Umbilical cord (tissue), 1 donor: ENCODE measurements at regions not wholly inside any gene's neighbourhood (a gene's known extent, or its start where the extent isn't known, plus 50 kb on each side); places are given as distances from the start of the nearest gene placed in this dataset.

Experiments used
- DNase-seq: peaks from one replicate; pipeline ENCODE4 v3.0.0-alpha.2; 2015; ENCODE audit warnings: low spot score

GRCh38 chr6:68391953-68392352 is 243.1 kb upstream of the ADGRB3 start:
- DNase-seq = no peak

GRCh38 chr6:68372991-68373390 is 262.1 kb upstream of the ADGRB3 start:
- peak; percentile 93 for DNase-seq

GRCh38 chr6:68368845-68369244 is 266.2 kb upstream of the ADGRB3 start:
- no peak for DNase-seq

GRCh38 chr6:68364271-68364805 is 270.7 kb upstream of the ADGRB3 start:
- no peak for DNase-seq

- DNase-seq = peak; percentile 3
These were observed 291.2 kb upstream of the ADGRB3 start for GRCh38 chr6:68343901-68344300.

- DNase-seq = no peak
These were observed 292.8 kb upstream of the ADGRB3 start for GRCh38 chr6:68342286-68342685.

- DNase-seq = no peak
These were observed 295.5 kb upstream of the ADGRB3 start for GRCh38 chr6:68339488-68340131.

- peak; percentile 1 for DNase-seq
These were observed 301.6 kb upstream of the ADGRB3 start for GRCh38 chr6:68333442-68333841.

GRCh38 chr6:68328156-68328555 is 306.9 kb upstream of the ADGRB3 start:
- no peak for DNase-seq

GRCh38 chr6:68326762-68327161 is 308.3 kb upstream of the ADGRB3 start:
- no peak for DNase-seq

GRCh38 chr6:68317366-68317765 is 317.7 kb upstream of the ADGRB3 start:
- DNase-seq = no peak

- peak; percentile 11 for DNase-seq
These were observed 321.2 kb upstream of the ADGRB3 start for GRCh38 chr6:68313911-68314310.

GRCh38 chr6:68307301-68307700 is 327.8 kb upstream of the ADGRB3 start:
- DNase-seq = no peak

GRCh38 chr6:68296126-68296525 is 339.0 kb upstream of the ADGRB3 start:
- no peak for DNase-seq

GRCh38 chr6:68282646-68283045 is 352.4 kb upstream of the ADGRB3 start:
- no peak for DNase-seq

- no peak for DNase-seq
These were observed 355.1 kb upstream of the ADGRB3 start for GRCh38 chr6:68279793-68280557.

GRCh38 chr6:68273297-68273696 is 361.8 kb upstream of the ADGRB3 start:
- DNase-seq = no peak

- DNase-seq = no peak
These were observed 378.7 kb upstream of the ADGRB3 start for GRCh38 chr6:68256391-68256790.

- DNase-seq = no peak
These were observed 382.4 kb upstream of the ADGRB3 start for GRCh38 chr6:68252632-68253031.

GRCh38 chr6:68247782-68248181 is 387.3 kb upstream of the ADGRB3 start:
- no peak for DNase-seq

- DNase-seq = no peak
These were observed 394.4 kb upstream of the ADGRB3 start for GRCh38 chr6:68240726-68241125.

- no peak for DNase-seq
These were observed 396.0 kb upstream of the ADGRB3 start for GRCh38 chr6:68239034-68239433.

GRCh38 chr6:68238097-68238601 is 396.9 kb upstream of the ADGRB3 start:
- peak; percentile 61 for DNase-seq
